ENCODE measurements at regions not wholly inside any gene's neighbourhood (a gene's known extent, or its start where the extent isn't known, plus 50 kb on each side); places are given as distances from the start of the nearest gene placed in this dataset.

DNA sequence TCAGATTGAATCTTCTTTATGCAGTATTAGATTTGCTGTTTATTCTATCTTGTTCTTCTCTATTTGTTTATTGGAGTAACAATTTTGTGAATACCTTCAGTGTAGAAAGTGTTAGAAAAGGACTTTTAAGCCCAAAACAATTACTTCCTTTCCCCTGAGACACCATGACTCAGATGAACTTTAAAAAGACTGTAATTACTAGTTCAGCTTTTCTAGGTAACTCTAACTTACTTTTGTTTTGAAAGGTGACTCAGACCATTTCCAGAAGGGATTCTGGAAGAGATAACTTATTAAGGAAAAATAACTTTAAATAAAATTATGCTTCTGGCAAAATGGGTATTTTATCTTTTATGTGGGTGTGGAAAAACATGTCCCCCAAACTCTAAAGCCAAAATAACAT lies 561.5 kb upstream of the PCDH10 start:
- H3K36me3 ChIP-seq = no peaks in the 10 kb centered on the region
- no peak overlapping the region for H3K27ac ChIP-seq
- no peaks in the 10 kb centered on the region for H3K9me3 ChIP-seq
- H3K4me1 ChIP-seq = no peaks in the 10 kb centered on the region
- no peak for DNase-seq (ENCODE audit: low spot score in 2 of 2)
- H3K27me3 ChIP-seq = no peaks in the 10 kb centered on the region
- no peak overlapping the region for H3K4me3 ChIP-seq
- TF ChIP-seq, protein P1, sequence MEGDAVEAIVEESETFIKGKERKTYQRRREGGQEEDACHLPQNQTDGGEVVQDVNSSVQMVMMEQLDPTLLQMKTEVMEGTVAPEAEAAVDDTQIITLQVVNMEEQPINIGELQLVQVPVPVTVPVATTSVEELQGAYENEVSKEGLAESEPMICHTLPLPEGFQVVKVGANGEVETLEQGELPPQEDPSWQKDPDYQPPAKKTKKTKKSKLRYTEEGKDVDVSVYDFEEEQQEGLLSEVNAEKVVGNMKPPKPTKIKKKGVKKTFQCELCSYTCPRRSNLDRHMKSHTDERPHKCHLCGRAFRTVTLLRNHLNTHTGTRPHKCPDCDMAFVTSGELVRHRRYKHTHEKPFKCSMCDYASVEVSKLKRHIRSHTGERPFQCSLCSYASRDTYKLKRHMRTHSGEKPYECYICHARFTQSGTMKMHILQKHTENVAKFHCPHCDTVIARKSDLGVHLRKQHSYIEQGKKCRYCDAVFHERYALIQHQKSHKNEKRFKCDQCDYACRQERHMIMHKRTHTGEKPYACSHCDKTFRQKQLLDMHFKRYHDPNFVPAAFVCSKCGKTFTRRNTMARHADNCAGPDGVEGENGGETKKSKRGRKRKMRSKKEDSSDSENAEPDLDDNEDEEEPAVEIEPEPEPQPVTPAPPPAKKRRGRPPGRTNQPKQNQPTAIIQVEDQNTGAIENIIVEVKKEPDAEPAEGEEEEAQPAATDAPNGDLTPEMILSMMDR (IDR thresholded peaks at IDR 0.05) = no peak
- TF ChIP-seq POLR2A (IDR thresholded peaks at IDR 0.05) (no peak), POLR2AphosphoS5 (IDR thresholded peaks at IDR 0.05) (no peak), EP300 (IDR thresholded peaks at IDR 0.05) (no peak)

DNA sequence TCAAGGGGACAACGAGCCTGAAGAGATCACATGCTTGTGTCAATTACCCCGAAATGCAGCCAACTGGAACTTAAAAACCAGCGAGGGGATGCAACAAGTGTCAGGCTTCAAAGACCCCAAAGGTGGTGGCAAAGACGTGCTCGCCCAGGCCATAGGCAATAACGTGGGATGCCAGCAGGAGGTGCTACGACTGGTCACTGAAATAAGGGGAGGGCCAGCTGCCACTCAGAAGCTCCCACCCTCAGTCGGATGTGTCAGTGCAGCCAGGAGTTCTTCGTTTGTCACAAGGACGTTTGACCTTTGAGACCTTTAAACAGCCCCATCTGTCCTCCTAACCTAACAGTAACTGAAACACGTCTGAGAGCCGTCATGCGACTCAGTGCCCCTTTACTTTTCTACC lies 556.8 kb upstream of the PCDH10 start:
- TF ChIP-seq, protein P1 (IDR thresholded peaks at IDR 0.05) = no peak
- no peak for TF ChIP-seq POLR2A (IDR thresholded peaks at IDR 0.05)
- TF ChIP-seq EP300 (IDR thresholded peaks at IDR 0.05) = no peak
- no peak for TF ChIP-seq POLR2AphosphoS5 (IDR thresholded peaks at IDR 0.05)
- H3K36me3 ChIP-seq = no peaks in the 10 kb centered on the region
- H3K4me3 ChIP-seq = no peak overlapping the region
- no peaks in the 10 kb centered on the region for H3K4me1 ChIP-seq
- WGBS = 86% methylated on average over 13 of the region's 13 CpGs
- H3K9me3 ChIP-seq = no peaks in the 10 kb centered on the region
- H3K27ac ChIP-seq = no peak overlapping the region
- DNase-seq (ENCODE audit: low spot score in 2 of 2) = no peak
- H3K27me3 ChIP-seq = no peaks in the 10 kb centered on the region

DNA sequence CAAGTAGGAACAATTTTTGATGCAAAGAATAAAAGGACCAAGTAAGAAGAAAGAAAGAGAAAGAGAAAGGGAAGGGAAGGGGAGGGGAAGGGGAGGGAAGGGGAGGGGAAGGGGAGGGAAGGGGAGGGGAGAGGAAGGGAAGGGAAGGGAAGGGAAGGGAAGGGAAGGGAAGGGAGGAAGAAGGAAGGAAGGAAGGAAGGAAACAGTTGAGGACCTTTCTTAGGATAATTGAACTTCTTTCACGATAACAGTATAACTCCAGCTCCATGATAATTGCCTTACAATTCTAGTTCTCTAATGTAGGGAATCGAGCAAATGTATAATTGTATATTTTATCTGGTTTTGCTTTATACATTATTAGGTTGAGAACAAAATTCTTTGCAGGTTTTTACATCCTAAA lies 556.2 kb upstream of the PCDH10 start:
- 85% methylated on average over 2 of the region's 2 CpGs for WGBS
- H3K4me1 ChIP-seq = no peaks in the 10 kb centered on the region
- no peaks in the 10 kb centered on the region for H3K9me3 ChIP-seq
- H3K27me3 ChIP-seq = no peaks in the 10 kb centered on the region
- H3K27ac ChIP-seq = no peak overlapping the region
- TF ChIP-seq POLR2A (IDR thresholded peaks at IDR 0.05) (no peak), EP300 (IDR thresholded peaks at IDR 0.05) (no peak), POLR2AphosphoS5 (IDR thresholded peaks at IDR 0.05) (no peak)
- TF ChIP-seq, protein P1 (IDR thresholded peaks at IDR 0.05) = no peak
- DNase-seq (ENCODE audit: low spot score in 2 of 2) = no peak
- no peak overlapping the region for H3K4me3 ChIP-seq
- no peaks in the 10 kb centered on the region for H3K36me3 ChIP-seq

DNA sequence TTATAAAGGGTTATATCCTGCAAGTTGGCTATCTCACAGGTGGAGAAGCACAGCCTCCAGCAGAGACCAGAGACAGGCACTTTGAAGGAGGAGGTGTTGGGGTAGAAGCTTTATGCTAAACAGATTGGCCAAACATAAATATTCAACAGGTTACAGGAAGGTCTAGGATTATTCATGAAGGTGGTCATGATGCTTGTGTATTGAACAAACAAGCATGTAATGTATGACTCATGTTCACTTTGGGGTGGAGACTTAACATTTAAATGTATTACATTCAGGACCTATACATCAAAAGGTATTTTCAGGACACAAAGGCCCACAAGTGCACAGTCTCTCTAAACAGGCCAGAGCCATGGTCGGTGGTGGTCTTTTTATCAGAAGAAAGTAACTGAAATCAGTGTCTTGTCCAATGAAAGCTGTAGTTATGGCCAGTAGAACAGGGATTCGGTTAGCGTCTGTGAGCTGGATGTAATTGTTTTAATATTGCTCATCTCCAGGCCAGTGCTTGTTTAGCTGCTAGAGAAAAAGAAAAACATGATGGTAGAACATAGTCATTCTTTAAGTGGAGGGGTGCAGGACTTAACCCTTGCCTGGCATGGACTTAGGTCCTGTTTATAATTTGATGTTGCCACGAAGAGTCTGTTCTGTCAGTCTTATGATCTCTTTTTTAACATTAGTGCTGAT lies 555.2 kb upstream of the PCDH10 start:
- Histone ChIP-seq H3K4me1 (no peaks in the 10 kb centered on the region), H3K4me3 (no peak overlapping the region), H3K36me3 (no peaks in the 10 kb centered on the region), H3K9me3 (no peaks in the 10 kb centered on the region), H3K27me3 (no peaks in the 10 kb centered on the region), H3K27ac (no peak overlapping the region)
- WGBS = 71% methylated on average over 4 of the region's 4 CpGs
- DNase-seq (ENCODE audit: low spot score in 2 of 2) = no peak
- TF ChIP-seq EP300 (IDR thresholded peaks at IDR 0.05) (no peak), POLR2AphosphoS5 (IDR thresholded peaks at IDR 0.05) (no peak), POLR2A (IDR thresholded peaks at IDR 0.05) (no peak)
- TF ChIP-seq, protein P1 (IDR thresholded peaks at IDR 0.05) = no peak

DNA sequence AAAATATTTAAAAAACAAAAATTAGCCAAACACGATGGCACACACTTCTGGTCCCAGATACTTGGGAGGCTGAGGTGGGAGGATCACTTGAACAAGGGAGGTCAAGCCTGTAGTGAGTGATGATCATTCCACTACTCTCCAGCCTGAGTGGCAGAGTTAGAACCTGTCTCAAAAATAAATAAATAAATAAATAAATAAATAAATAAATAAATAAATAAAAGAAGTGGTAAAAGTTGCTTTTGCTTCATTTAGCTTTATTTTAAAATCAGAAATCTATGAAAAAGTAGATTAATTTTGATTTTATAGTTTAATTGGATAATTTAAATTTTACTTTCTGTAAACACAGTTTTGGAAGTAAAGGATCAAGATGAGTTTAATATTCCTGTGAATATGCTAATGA lies 552.9 kb upstream of the PCDH10 start:
- Histone ChIP-seq H3K36me3 (no peaks in the 10 kb centered on the region), H3K4me1 (no peaks in the 10 kb centered on the region), H3K27me3 (no peaks in the 10 kb centered on the region), H3K9me3 (no peaks in the 10 kb centered on the region), H3K27ac (no peak overlapping the region), H3K4me3 (no peak overlapping the region)
- TF ChIP-seq, protein P1 (IDR thresholded peaks at IDR 0.05) = no peak
- TF ChIP-seq POLR2AphosphoS5 (IDR thresholded peaks at IDR 0.05) = no peak
- no peak for TF ChIP-seq EP300 (IDR thresholded peaks at IDR 0.05)
- no peak for TF ChIP-seq POLR2A (IDR thresholded peaks at IDR 0.05)
- DNase-seq (ENCODE audit: low spot score in 2 of 2) = no peak
- 92% methylated on average over 1 of the region's 1 CpG for WGBS
